Brain microvascular endothelial cell (primary cell): ENCODE measurements at regions not wholly inside any gene's neighbourhood (a gene's known extent, or its start where the extent isn't known, plus 50 kb on each side); places are given as distances from the start of the nearest gene placed in this dataset.

Experiments
- DNase-seq: peaks from one replicate; pipeline ENCODE4 v3.0.0-alpha.2; 2020
- H3K27ac ChIP-seq: fragments of 250-450 bp; sonication (Bioruptor Pico); 2 replicates; pipeline ENCODE4 v1.5.1; 2020; ENCODE audit warnings: mild to moderate bottlenecking, moderate library complexity
- H3K27me3 ChIP-seq: fragments of 250-450 bp; sonication (Bioruptor Pico); replicated peaks from 2 replicates; pipeline ENCODE4 v1.5.1; 2020; ENCODE audit warnings: mild to moderate bottlenecking
- H3K36me3 ChIP-seq: fragments of 250-450 bp; sonication (Bioruptor Pico); replicated peaks from 2 replicates; pipeline ENCODE4 v1.5.1; 2020; ENCODE audit warnings: mild to moderate bottlenecking
- H3K4me3 ChIP-seq: 2 replicates; pipeline ENCODE4 v1.5.1; 2011; ENCODE audit warnings: low read depth, mild to moderate bottlenecking, control low read depth, low read length, moderate library complexity
- in situ Hi-C: cut with HindIII; loops from 2 replicates; pipeline ENCODE4 v1.10.0; 2017; ENCODE audit warnings: low sequenced_read_pairs, low pct_ligation_motif_present
- TF ChIP-seq, protein P1 (sequence below): IDR thresholded peaks from 2 replicates; pipeline ENCODE4 v1.5.1; 2011; ENCODE audit warnings: low read depth, mild to moderate bottlenecking, moderate library complexity, low read length, control low read depth, inconsistent platforms; ENCODE audit errors: missing control alignments

DNA sequence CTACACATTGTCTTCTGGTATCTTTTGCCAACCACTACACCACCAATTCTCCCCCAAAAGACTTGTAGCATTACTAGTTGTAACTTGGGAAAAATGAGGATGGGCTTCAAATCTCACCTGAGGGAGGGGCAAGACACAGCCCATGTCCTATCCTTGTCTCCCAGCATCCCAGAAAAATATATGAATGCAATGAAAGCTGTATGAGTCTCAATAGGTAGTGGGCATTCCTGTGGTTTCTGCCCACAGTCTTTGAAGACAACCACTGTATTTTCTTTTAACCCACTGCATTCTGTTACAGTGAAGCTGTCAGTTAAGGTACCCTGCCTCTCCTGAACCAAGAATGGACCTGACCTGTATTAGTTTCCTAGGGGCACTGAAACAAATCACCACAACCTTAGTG is 336.2 kb upstream of the TMPO start:
- Histone ChIP-seq H3K4me3 (no peak overlapping the region), H3K27ac (no peak overlapping the region), H3K36me3 (no peaks in the 10 kb centered on the region), H3K27me3 (no peaks in the 10 kb centered on the region)
- TF ChIP-seq, protein P1, sequence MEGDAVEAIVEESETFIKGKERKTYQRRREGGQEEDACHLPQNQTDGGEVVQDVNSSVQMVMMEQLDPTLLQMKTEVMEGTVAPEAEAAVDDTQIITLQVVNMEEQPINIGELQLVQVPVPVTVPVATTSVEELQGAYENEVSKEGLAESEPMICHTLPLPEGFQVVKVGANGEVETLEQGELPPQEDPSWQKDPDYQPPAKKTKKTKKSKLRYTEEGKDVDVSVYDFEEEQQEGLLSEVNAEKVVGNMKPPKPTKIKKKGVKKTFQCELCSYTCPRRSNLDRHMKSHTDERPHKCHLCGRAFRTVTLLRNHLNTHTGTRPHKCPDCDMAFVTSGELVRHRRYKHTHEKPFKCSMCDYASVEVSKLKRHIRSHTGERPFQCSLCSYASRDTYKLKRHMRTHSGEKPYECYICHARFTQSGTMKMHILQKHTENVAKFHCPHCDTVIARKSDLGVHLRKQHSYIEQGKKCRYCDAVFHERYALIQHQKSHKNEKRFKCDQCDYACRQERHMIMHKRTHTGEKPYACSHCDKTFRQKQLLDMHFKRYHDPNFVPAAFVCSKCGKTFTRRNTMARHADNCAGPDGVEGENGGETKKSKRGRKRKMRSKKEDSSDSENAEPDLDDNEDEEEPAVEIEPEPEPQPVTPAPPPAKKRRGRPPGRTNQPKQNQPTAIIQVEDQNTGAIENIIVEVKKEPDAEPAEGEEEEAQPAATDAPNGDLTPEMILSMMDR, result no peak
- in situ Hi-C loops, result no loop called here
- no peak for DNase-seq

DNA sequence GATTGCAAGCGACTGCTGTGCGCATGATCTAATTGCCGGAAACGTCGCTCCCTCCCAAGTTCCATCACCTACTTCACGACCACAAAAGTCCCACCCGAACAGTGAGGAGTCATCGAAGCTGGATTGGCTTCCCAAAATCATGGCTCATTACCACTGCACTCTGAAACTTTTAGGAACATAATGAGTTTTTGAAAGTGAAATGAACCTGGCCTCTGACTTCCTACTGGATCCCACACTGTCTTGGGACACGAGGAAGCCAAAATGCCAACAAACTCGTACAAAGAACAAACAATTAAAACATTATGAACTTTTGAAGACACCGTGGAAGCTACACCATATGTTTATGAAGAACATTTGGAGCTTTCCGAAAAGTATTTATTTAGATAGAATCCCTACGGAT is 334.8 kb upstream of the TMPO start:
- Histone ChIP-seq H3K36me3 (no peaks in the 10 kb centered on the region), H3K27me3 (no peaks in the 10 kb centered on the region), H3K4me3 (no peak overlapping the region), H3K27ac (no peak overlapping the region)
- DNase-seq, result no peak
- in situ Hi-C loops, result no loop called here
- TF ChIP-seq, protein P1, result no peak

DNA sequence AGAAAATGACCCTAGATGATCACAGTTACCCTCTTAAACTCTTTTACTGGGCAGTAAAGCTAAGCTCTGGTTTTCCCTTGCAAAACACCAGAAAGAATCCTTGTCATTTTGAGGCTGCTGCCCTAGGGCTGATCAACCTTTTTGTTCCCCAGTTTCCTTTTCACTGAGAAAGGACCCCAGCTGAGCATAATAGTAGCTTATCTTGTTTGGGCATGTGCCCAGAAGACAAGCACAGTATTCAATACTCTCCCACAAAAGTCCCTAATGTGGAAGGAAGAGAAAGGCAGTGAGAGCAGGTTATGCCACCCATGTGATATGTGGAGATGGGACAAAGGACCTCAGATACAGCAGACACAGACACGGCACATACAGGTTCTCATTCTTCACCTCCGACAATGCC is 332.6 kb upstream of the TMPO start:
- Histone ChIP-seq H3K27me3 (no peaks in the 10 kb centered on the region), H3K27ac (no peak overlapping the region), H3K36me3 (no peaks in the 10 kb centered on the region), H3K4me3 (no peak overlapping the region)
- no peak for DNase-seq
- in situ Hi-C loops, result no loop called here
- TF ChIP-seq, protein P1, result no peak

DNA sequence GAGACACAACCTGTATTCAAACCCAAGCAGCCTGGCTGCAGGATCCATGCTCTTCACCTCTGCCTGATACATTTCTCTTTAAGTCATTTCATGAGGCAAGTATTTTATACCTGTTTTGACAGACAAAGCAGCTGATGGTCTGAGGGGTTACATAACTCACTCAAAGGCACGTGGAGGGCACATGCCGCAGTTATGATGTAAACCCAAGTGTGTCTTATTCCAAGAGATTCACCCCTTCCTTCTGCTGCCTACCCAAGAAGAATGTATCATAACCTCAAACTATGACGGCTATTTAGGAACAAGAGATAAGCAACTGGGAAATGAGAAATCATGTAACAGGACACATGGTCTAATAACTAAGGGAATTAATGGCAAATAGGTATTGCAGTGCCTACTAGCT is 329.8 kb upstream of the TMPO start:
- Histone ChIP-seq H3K27ac (no peak overlapping the region), H3K4me3 (no peak overlapping the region), H3K27me3 (no peaks in the 10 kb centered on the region), H3K36me3 (no peaks in the 10 kb centered on the region)
- TF ChIP-seq, protein P1, result no peak
- peak; percentile 2 for DNase-seq
- in situ Hi-C loops, result no loop called here

DNA sequence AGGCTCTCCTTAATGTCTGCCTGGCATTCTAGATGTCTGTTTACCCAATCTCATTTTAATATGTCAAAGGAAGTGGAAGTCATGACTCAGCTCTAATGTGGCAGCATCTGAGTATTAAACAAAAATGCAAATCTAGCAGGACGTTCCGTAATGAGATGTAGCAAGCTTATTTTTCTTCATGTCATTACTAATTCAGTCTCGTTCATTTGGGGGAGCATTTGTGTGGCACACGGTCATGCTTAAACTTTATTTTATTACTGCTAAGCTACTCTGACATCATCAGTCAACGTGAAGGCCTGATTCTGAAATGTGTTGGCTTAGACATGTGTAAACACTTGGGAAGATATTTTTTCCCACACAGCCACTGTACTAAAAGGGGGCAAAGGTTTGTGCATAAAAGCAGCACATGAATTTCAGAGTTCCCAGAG is 326.7 kb upstream of the TMPO start:
- Histone ChIP-seq H3K36me3 (no peaks in the 10 kb centered on the region), H3K4me3 (no peak overlapping the region), H3K27me3 (no peaks in the 10 kb centered on the region), H3K27ac (no peak overlapping the region)
- TF ChIP-seq, protein P1, result no peak
- DNase-seq, result no peak
- in situ Hi-C loops, result no loop called here

DNA sequence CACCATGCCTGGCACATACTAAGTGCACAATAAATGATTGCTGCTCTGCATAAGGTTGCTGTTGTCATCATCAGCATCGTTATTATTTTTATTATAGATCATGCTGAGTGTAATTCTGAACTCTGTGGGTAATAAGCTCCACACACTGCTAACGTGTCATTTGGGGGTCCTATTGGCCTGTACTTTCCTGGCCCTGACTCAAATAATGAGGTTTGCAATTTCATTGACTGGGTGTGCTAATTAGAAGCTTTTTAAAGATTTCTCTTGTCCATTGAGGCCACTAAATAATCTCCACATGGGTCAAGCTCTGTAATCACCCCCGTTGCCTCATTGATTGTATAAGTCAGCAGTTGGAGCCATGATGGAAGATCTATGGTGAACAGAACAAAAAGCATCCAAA is 320.8 kb upstream of the TMPO start:
- H3K27me3 ChIP-seq, result no peaks in the 10 kb centered on the region
- no peak for DNase-seq
- no peaks in the 10 kb centered on the region for H3K36me3 ChIP-seq
- TF ChIP-seq, protein P1, result no peak
- H3K27ac ChIP-seq, result no peak overlapping the region
- in situ Hi-C loops, result no loop called here
- no peak overlapping the region for H3K4me3 ChIP-seq
